RWPE1 (cell line): ENCODE measurements at regions not wholly inside any gene's neighbourhood (a gene's known extent, or its start where the extent isn't known, plus 50 kb on each side); places are given as distances from the start of the nearest gene placed in this dataset.

ENCODE experiments used
- CTCF ChIA-PET: fragments of 350-600 bp; sonication (Branson Sonifier 250); formaldehyde crosslinking; extraction: SDS; loops from one replicate; lab custom pipeline; 2021; lab: Yijun Ruan, JAX
- POLR2A ChIA-PET: fragments of 400-600 bp; formaldehyde crosslinking; extraction: SDS; loops from one replicate; lab custom pipeline; 2020; ENCODE audit warnings: antibody characterized with exemption; ENCODE audit not compliant: low non-redundant PET; lab: Yijun Ruan, JAX
- DNase-seq: peaks from one replicate; pipeline ENCODE4 v3.0.0; 2012; ENCODE audit warnings: low spot score
- H3K27ac ChIP-seq: fragments of 450-650 bp; 2 replicates; pipeline ENCODE4 v1.5.1; 2017
- CTCF ChIP-seq: fragments of 450-650 bp; conservative IDR thresholded peaks from 2 replicates; pipeline ENCODE4 v1.5.1; 2017; ENCODE audit warnings: low read depth, mild to moderate bottlenecking

GRCh38 chr12:115882936-115883335, 394.6 kb downstream of the MED13L start:
- ChIA-PET CTCF (no interaction called here), POLR2A (no interaction called here)
- DNase-seq: no peak
- no peak for TF ChIP-seq CTCF
- H3K27ac ChIP-seq: no peak overlapping the region

DNA sequence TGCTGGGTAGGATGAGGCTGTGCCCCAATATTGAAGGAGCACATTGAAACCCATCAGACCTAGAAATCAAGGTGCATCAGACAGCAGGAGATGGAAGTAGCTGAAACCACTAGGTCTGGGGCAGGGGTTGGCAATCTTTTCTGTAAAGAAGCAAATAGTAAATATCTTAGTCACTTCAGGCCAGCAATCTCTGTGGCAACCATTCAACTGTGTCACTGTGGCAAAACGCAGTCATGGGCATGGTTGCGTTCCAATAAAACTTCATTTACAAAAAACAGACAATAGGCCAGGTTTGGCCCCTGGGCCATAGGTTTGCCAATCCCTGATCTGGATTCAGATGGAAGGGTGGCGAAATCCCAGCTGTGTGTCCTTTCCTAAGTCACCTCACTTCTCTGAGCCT, 397.3 kb downstream of the MED13L start:
- DNase-seq: no peak
- POLR2A ChIA-PET: no interaction called here
- CTCF ChIA-PET: interaction anchor here (0.6 to 1.2 kb wide), 3 partner anchors 17 to 551 kb away, joined by 3 read pairs; no protein-coding TSS in a partner anchor
- TF ChIP-seq CTCF: no peak
- no peak overlapping the region for H3K27ac ChIP-seq

- H3K27ac ChIP-seq: no peak overlapping the region
- no peak for DNase-seq
- no peak for TF ChIP-seq CTCF
- ChIA-PET POLR2A (no interaction called here), CTCF (interaction anchor here (0.6 kb wide), 1 partner anchor 1899 kb away, joined by 3 read pairs; no protein-coding TSS in a partner anchor)
Observed at GRCh38 chr12:115879354-115879753, 398.1 kb downstream of the MED13L start.

- TF ChIP-seq CTCF: no peak
- DNase-seq: no peak
- ChIA-PET CTCF (interaction anchor here (0.6 kb wide), 1 partner anchor 28 kb away, joined by 4 read pairs; no protein-coding TSS in a partner anchor), POLR2A (no interaction called here)
- no peak overlapping the region for H3K27ac ChIP-seq
Observed at GRCh38 chr12:115873451-115874082, 403.9 kb downstream of the MED13L start.

- TF ChIP-seq CTCF: no peak
- CTCF ChIA-PET: interaction anchor here (0.6 to 0.7 kb wide), 2 partner anchors 32 to 1247 kb away, joined by 3 read pairs; no protein-coding TSS in a partner anchor
- H3K27ac ChIP-seq: no peak overlapping the region
- peak; percentile 82 for DNase-seq
- POLR2A ChIA-PET: no interaction called here
Observed at GRCh38 chr12:115872919-115873357, 404.6 kb downstream of the MED13L start.

GRCh38 chr12:115872212-115872611, 405.3 kb downstream of the MED13L start:
- ChIA-PET CTCF (interaction anchor here (0.6 kb wide), 1 partner anchor 50 kb away, joined by 3 read pairs; no protein-coding TSS in a partner anchor), POLR2A (no interaction called here)
- no peak overlapping the region for H3K27ac ChIP-seq
- no peak for DNase-seq
- TF ChIP-seq CTCF: no peak
